RPMI8226 (cell line): ENCODE measurements at regions not wholly inside any gene's neighbourhood (a gene's known extent, or its start where the extent isn't known, plus 50 kb on each side); places are given as distances from the start of the nearest gene placed in this dataset.

Experiments used
- DNase-seq: peaks from one replicate; pipeline ENCODE4 v3.0.0-alpha.2; 2015

- DNase-seq = no peak
These were observed 77.1 kb upstream of the PLXNC1 start for GRCh38 chr12:94071258-94071657.

DNA sequence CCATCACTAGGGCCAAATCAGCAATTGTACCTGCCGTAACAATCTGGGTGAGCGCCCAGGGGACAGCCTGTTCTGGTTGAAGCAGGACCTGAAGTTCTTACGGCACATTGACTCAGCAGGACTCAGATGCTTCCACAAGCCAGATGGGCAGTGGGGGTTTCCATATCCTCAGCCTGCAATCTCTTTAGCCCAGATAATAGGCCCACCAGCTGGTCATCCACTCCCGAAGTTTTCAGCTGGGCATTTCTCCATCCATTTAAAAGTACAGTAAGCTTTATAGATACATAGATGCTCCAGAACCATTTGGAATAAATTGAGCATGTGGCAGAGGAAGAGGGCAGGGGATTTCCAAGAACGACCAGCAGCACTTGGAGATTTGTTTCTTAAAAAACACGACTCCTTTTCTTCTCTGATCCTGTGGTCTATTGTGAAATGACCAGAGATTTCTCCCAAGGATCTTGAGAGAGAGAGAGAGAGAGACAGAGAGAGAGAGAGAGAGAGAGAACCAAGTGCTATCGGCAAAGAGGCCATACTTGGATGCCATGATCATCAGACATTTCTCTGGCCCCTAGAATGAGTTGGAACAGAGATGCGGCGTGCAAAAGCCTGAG, 74.8 kb upstream of the PLXNC1 start:
- DNase-seq = no peak

DNA sequence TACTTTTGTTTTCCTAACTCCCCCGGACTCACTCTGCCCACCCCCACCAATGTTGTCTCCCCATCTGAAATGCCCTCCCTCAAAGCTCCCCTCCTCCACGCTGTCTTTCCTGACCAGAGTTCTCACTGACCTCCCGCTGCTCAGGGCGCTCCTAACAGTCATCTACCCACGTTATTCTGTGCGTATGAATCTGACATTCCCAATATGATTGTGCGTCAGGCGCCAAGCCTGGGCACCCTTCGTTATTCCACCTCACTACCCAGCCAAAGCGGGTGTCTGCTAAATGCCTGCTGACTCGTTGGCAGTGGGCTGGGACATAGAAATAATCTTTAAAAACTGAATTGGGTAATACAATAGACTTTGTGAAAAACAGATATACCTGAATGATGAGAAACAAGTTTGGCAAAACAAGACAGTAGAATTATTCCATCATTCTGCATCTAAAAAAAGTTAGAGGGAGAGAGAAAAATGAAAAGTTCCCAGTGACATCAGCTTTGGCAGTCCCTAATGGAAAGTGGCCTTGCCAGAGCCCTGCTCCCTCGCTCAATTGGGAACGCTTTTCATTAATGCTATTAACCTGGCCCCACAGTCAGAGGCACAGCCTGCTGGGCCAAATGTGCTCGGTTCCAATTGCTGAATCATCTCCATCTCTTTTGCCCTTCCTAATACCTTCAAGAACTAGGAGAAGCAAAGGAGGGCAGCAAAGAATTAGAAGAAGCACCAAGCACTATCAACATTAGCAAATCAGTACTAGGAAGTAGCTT, 74.0 kb upstream of the PLXNC1 start:
- no peak for DNase-seq

- no peak for DNase-seq
These were observed 73.3 kb upstream of the PLXNC1 start for GRCh38 chr12:94074980-94075629.

DNA sequence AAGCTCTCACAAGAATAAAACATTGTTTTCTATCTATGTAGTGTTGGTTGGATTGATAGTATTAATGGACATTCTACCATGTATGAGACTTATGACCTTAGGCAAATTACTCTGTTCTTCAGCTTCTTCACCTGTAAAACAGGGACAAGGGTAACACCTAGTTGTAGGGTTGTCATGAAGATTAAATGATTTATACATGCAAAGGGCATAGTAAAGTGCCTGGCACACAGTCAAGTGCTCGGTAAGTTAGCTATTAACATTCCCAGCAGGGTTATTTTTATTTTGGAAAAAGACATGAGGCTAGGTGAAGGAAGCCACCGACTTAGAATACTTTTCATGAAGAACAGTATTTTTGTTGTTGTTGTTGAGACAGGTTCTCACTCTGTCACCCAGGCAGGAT, 71.2 kb upstream of the PLXNC1 start:
- no peak for DNase-seq

- DNase-seq = no peak
These were observed 70.1 kb upstream of the PLXNC1 start for GRCh38 chr12:94078138-94078723.

- no peak for DNase-seq
These were observed 69.5 kb upstream of the PLXNC1 start for GRCh38 chr12:94078736-94079509.

- no peak for DNase-seq
These were observed 68.6 kb upstream of the PLXNC1 start for GRCh38 chr12:94079566-94080340.

GRCh38 chr12:94080341-94081009, 67.9 kb upstream of the PLXNC1 start:
- DNase-seq = no peak

DNA sequence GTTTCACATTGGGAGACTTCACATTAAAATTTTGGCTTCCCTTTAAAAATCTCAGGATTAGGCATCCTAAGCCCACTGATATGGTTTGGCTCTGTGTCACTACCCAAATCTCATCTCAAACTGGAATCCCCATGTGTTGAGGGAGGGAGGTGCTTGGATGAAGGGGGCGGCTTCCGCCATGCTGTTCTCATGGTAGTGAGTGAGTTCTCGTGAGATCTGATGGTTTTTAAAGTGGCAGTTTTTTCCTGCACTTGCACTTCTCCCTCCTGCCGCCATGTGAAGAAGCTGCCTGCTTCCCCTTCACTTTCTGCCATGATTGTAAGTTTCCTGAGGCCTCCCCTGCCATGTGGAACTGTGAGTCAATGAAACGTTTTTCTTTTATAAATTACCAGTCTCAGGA, 65.7 kb upstream of the PLXNC1 start:
- no peak for DNase-seq

- DNase-seq = no peak
These were observed 58.5 kb upstream of the PLXNC1 start for GRCh38 chr12:94089891-94090290.

- no peak for DNase-seq
These were observed 56.8 kb upstream of the PLXNC1 start for GRCh38 chr12:94091624-94092023.

DNA sequence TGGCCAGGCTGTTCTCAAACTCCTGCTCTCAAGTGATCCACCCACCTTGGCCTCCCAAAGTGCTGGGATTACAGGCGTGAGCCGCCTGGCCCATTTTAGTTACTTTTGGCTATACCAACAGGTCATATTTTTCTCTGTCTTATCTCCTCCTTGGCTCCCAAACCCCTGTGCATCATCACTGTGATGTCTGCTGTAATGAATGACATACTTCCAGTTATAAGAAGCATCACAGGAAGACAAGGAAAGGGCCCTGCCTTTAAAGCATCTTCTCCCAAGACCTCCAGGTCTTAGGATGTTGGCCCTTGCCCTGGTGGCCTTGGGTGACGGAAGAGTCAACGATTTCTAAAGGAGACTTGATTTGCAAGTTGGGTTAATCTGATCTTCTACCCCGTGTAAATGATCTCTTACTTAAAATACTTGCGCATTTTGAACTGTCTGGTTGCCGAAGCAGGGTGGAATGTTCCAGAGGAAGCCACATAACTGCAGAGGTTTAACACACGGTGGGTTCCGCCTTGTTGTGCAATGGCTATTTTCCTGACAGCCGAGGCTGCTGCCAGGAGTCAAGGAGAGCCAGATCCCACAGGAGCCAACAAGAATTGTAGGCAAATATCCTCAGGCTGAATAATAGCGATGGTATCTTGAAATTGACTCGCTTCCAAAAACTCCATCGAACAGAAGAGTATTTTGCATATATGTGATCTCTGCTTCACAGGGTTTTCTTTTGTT, 55.7 kb upstream of the PLXNC1 start:
- DNase-seq = no peak

GRCh38 chr12:94094700-94095099, 53.7 kb upstream of the PLXNC1 start:
- no peak for DNase-seq

GRCh38 chr12:94095618-94096017, 52.8 kb upstream of the PLXNC1 start:
- no peak for DNase-seq

- DNase-seq = no peak
These were observed 49.9 kb upstream of the PLXNC1 start for GRCh38 chr12:94098466-94098865.
